ENCODE measurements at regions not wholly inside any gene's neighbourhood (a gene's known extent, or its start where the extent isn't known, plus 50 kb on each side); places are given as distances from the start of the nearest gene placed in this dataset.

DNA sequence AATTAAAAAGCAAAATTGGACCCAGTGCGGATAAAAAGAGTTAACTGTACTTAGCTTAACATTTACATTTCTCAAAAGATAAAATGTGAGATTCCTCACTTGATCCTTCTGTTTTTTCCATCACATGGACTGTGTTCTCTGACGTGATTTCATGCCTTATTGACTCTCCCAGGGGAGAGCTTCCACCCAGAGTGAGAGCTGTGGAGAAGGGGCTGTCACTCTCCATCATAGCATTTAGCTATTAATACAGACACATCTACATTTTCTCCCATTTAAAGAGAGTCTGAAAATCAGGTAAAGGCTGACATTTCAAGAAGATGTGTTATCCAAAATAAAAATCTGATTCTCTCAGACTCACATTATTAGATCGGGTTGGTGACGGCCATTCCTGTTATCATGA is 493.8 kb downstream of the FBXO15 start:
- TF ChIP-seq, protein P1, sequence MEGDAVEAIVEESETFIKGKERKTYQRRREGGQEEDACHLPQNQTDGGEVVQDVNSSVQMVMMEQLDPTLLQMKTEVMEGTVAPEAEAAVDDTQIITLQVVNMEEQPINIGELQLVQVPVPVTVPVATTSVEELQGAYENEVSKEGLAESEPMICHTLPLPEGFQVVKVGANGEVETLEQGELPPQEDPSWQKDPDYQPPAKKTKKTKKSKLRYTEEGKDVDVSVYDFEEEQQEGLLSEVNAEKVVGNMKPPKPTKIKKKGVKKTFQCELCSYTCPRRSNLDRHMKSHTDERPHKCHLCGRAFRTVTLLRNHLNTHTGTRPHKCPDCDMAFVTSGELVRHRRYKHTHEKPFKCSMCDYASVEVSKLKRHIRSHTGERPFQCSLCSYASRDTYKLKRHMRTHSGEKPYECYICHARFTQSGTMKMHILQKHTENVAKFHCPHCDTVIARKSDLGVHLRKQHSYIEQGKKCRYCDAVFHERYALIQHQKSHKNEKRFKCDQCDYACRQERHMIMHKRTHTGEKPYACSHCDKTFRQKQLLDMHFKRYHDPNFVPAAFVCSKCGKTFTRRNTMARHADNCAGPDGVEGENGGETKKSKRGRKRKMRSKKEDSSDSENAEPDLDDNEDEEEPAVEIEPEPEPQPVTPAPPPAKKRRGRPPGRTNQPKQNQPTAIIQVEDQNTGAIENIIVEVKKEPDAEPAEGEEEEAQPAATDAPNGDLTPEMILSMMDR (IDR thresholded peaks at IDR 0.05; ENCODE audit: low read depth, low read length), result no peak
- TF ChIP-seq EZH2phosphoT487 (IDR thresholded peaks at IDR 0.05; ENCODE audit: low read depth), result no peak

Measured in OCI-LY3 (cell line).